Nucleus accumbens (tissue), 56 donors: ENCODE measurements at regions not wholly inside any gene's neighbourhood (a gene's known extent, or its start where the extent isn't known, plus 50 kb on each side); places are given as distances from the start of the nearest gene placed in this dataset.

Source experiments
- DNase-seq, 56 donors: peaks; one replicate each; lab custom pipeline; 2025; lab: John Stamatoyannopoulos, UW

- no peak for DNase-seq
These were observed 99.7 kb upstream of the BOD1 start for GRCh38 chr5:173716058-173716682.

- no peak for DNase-seq
These were observed 101.5 kb upstream of the BOD1 start for GRCh38 chr5:173717959-173718358.

GRCh38 chr5:173718469-173718868, 102.0 kb upstream of the BOD1 start:
- no peak for DNase-seq

GRCh38 chr5:173719731-173720082, 103.3 kb upstream of the BOD1 start:
- DNase-seq = no peak

GRCh38 chr5:173720286-173720952, 104.0 kb upstream of the BOD1 start:
- peak in 1 of 56 donors; percentile 19 for DNase-seq

GRCh38 chr5:173720953-173721600, 104.6 kb upstream of the BOD1 start:
- no peak for DNase-seq

- DNase-seq = no peak
These were observed 105.3 kb upstream of the BOD1 start for GRCh38 chr5:173721601-173722232.

- DNase-seq = no peak
These were observed 110.6 kb upstream of the BOD1 start for GRCh38 chr5:173726846-173727557.

GRCh38 chr5:173727839-173728778, 111.7 kb upstream of the BOD1 start:
- no peak for DNase-seq

- DNase-seq = no peak
These were observed 112.8 kb upstream of the BOD1 start for GRCh38 chr5:173729079-173729765.

- no peak for DNase-seq
These were observed 114.3 kb upstream of the BOD1 start for GRCh38 chr5:173730632-173731298.

GRCh38 chr5:173733021-173733420, 116.6 kb upstream of the BOD1 start:
- no peak for DNase-seq

GRCh38 chr5:173733425-173733824, 117.0 kb upstream of the BOD1 start:
- no peak for DNase-seq

GRCh38 chr5:173733831-173734501, 117.5 kb upstream of the BOD1 start:
- DNase-seq = no peak

- DNase-seq = no peak
These were observed 118.3 kb upstream of the BOD1 start for GRCh38 chr5:173734716-173735115.

GRCh38 chr5:173735184-173735583, 118.7 kb upstream of the BOD1 start:
- DNase-seq = no peak

- no peak for DNase-seq
These were observed 119.2 kb upstream of the BOD1 start for GRCh38 chr5:173735691-173736090.

GRCh38 chr5:173736374-173736773, 119.9 kb upstream of the BOD1 start:
- no peak for DNase-seq
